Calu3 (cell line): ENCODE measurements at regions not wholly inside any gene's neighbourhood (a gene's known extent, or its start where the extent isn't known, plus 50 kb on each side); places are given as distances from the start of the nearest gene placed in this dataset.

Experiments
- BruUV-seq: library from RNA; stranded (reverse); fragments of 400-500 nt; replicated peaks from 2 replicates; lab custom pipeline; 2021; lab: Mats Ljungman, UMichigan
- CTCF ChIA-PET: fragments of 300-600 bp; sonication (Branson Sonifier 250); formaldehyde crosslinking; loops from one replicate; lab custom pipeline; 2022; ENCODE audit warnings: antibody characterized with exemption; lab: Charles Lee
- DNase-seq: peaks from one replicate; pipeline ENCODE4 v3.0.0; 2022
- H3K27ac Mint-ChIP-seq: one replicate; pipeline ENCODE4 v1.8.0; 2022; ENCODE audit warnings: mixed read lengths; ENCODE audit not compliant: unreplicated experiment
- H3K27me3 Mint-ChIP-seq: one replicate; pipeline ENCODE4 v1.8.0; 2022; ENCODE audit warnings: mixed read lengths; ENCODE audit not compliant: unreplicated experiment
- H3K36me3 Mint-ChIP-seq: one replicate; pipeline ENCODE4 v1.8.0; 2022; ENCODE audit warnings: mild to moderate bottlenecking, moderate library complexity, mixed read lengths; ENCODE audit not compliant: insufficient read depth, unreplicated experiment
- H3K4me1 Mint-ChIP-seq: one replicate; pipeline ENCODE4 v1.8.0; 2022; ENCODE audit warnings: mild to moderate bottlenecking, low read depth, mixed read lengths; ENCODE audit not compliant: unreplicated experiment
- H3K4me3 Mint-ChIP-seq: one replicate; pipeline ENCODE4 v1.8.0; 2022; ENCODE audit warnings: mild to moderate bottlenecking, low read depth, moderate library complexity, mixed read lengths; ENCODE audit not compliant: unreplicated experiment
- H3K9me3 Mint-ChIP-seq: one replicate; pipeline ENCODE4 v1.8.0; 2022; ENCODE audit warnings: low read depth, mixed read lengths; ENCODE audit not compliant: unreplicated experiment
- CTCF ChIP-seq: fragments of 200-600 bp; IDR thresholded peaks from one replicate; pipeline ENCODE4 v1.8.0; 2022; ENCODE audit warnings: antibody characterized with exemption; ENCODE audit not compliant: unreplicated experiment
- intact Hi-C: fragments of 100-400 bp; cut with micrococcal nuclease; formaldehyde crosslinking; loops from one replicate; pipeline ENCODE4 v1.10.0; 2022; ENCODE audit not compliant: unreplicated experiment

- no peaks in the 10 kb centered on the region for H3K36me3 Mint-ChIP-seq
- no peak for DNase-seq
- peaks cover 2% of the 10 kb centered on the region for H3K9me3 Mint-ChIP-seq
- CTCF ChIA-PET: interaction anchor here (0.6 to 1.1 kb wide), 2 partner anchors 43 to 148 kb away, joined by 3 read pairs; no protein-coding TSS in a partner anchor
- H3K27me3 Mint-ChIP-seq: no peaks in the 10 kb centered on the region
- H3K4me1 Mint-ChIP-seq: no peaks in the 10 kb centered on the region
- H3K4me3 Mint-ChIP-seq: no peak overlapping the region
- no peak for TF ChIP-seq CTCF
- no peak overlapping the region for H3K27ac Mint-ChIP-seq
- no TSS peak for BruUV-seq
- intact Hi-C loops: no loop called here
These were observed 74.1 kb upstream of the SNCAIP start for GRCh38 chr5:122237906-122238305.

GRCh38 chr5:122252319-122252718 lies 59.7 kb upstream of the SNCAIP start:
- Mint-ChIP-seq H3K4me3 (no peak overlapping the region), H3K4me1 (no peaks in the 10 kb centered on the region), H3K9me3 (peaks cover 7% of the 10 kb centered on the region), H3K36me3 (no peaks in the 10 kb centered on the region), H3K27ac (no peak overlapping the region), H3K27me3 (no peaks in the 10 kb centered on the region)
- no TSS peak for BruUV-seq
- CTCF ChIA-PET: no interaction called here
- DNase-seq: no peak
- intact Hi-C loops: no loop called here
- TF ChIP-seq CTCF: no peak

- Mint-ChIP-seq H3K9me3 (peaks cover 7% of the 10 kb centered on the region), H3K4me3 (no peak overlapping the region), H3K27me3 (no peaks in the 10 kb centered on the region), H3K36me3 (no peaks in the 10 kb centered on the region), H3K4me1 (no peaks in the 10 kb centered on the region), H3K27ac (no peak overlapping the region)
- CTCF ChIA-PET: no interaction called here
- no peak for DNase-seq
- BruUV-seq: no TSS peak
- intact Hi-C loops: no loop called here
- no peak for TF ChIP-seq CTCF
These were observed 58.2 kb upstream of the SNCAIP start for GRCh38 chr5:122253794-122254193.

GRCh38 chr5:122256388-122256787 lies 55.6 kb upstream of the SNCAIP start:
- peaks cover 3% of the 10 kb centered on the region for H3K9me3 Mint-ChIP-seq

More at GRCh38 chr5:122256388-122256787, 55.6 kb upstream of the SNCAIP start:
- Mint-ChIP-seq H3K4me1 (no peaks in the 10 kb centered on the region), H3K27ac (no peak overlapping the region), H3K36me3 (no peaks in the 10 kb centered on the region), H3K27me3 (no peaks in the 10 kb centered on the region), H3K4me3 (no peak overlapping the region)
- no peak for DNase-seq
- no TSS peak for BruUV-seq
- intact Hi-C loops: no loop called here
- CTCF ChIA-PET: no interaction called here
- no peak for TF ChIP-seq CTCF
